GM21381 (cell line): ENCODE measurements at regions not wholly inside any gene's neighbourhood (a gene's known extent, or its start where the extent isn't known, plus 50 kb on each side); places are given as distances from the start of the nearest gene placed in this dataset.
"Not testable (repeated sequence)": the region's sequence is repeated elsewhere in the genome, so short reads cannot be mapped to it uniquely, and the experiment has no call there.

Source experiments
- ATAC-seq: cut with Tn5 transposase; IDR thresholded peaks from one replicate; pipeline ENCODE4 v1.9.1; 2021; ENCODE audit warnings: mild to moderate bottlenecking, moderate library complexity; ENCODE audit not compliant: unreplicated experiment

DNA sequence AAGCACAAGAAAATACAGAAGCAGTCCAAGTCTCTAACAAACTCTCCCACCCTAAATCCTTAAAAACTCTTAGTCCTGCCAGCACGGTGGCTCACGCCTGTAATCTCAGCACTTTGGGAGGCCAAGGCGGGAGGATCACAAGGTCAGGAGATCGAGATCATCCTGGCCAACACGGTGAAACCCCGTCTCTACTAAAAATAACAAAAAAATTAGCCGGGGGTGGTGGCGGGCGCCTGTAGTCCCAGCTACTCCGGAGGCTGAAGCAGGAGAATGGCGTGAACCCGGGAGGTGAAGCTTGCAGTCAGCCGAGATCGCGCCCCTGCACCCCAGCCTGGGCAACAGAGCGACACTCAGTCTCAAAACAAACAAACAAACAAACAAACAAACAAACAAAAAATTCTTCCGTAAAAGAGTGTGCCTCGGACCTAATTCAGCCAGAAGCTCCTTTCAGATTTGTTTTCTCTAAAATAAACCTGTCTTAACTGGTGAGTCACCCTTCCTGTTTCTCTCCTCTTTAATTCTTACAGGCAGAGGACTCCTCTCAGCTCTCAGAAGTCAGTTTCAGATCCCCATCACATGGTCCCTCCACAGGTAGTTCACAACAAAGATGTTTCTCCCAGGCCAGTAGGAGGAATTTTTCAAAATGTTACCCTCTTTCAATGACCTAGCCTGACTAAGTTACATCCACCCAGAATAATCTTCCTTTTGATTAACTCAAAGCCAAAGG, 953.2 kb downstream of the STIM2 start:
- not testable (repeated sequence) for ATAC-seq

DNA sequence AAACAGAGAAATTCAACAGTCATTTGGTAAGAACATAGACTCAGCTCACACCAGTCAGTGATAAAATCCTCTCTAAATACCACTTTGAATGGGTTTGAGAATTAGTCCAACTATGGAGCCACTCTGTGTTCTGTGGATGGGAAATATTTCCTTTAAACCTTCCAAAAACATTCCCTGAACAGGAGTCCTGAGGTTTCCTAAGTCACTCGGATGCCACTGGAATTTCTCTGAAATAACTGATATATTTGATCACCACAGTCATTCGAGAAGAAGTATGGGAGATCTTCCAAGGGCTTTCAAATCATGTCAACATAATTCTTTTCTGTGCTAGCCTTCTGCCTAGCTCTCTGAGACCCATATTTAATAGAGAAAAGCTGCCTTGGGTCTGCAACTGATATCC, 958.6 kb downstream of the STIM2 start:
- no peak for ATAC-seq

DNA sequence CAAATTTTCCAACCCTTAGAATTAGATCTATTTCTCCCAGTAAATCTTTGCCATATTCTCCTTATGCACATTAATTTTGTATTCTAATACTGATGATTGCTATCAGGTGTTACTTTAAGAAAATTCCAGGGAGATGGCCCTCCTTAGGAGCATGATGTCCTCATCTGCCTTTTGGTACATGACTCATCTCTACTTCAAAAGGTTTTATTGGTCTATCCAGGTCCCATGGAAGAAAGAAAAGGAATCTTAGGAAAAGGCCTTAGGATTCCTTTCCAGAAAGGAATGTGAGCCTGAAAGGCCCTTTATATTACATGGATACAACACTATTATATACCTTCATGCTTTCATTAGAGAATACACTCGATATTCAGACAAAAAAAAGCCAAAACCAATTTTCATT, 968.2 kb downstream of the STIM2 start:
- ATAC-seq = no peak

DNA sequence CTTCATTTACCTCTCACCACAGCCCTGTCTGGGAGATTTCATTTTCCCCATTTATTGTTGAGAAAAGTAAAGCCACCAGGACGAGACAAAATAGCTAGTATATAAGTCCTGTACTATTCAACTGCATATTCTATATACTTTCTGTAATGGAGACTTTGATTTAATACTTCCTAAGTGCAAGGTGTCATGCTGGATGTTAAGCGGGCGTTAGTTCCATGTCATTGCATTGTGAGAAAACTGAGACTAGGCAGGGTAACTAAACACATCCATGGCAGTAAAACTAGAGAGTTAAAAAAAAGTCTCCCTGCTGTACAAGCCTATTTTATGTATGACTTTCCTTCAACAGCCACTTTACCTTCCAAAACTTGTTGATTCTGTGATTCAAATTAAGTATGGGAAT, 969.6 kb downstream of the STIM2 start:
- ATAC-seq = no peak

DNA sequence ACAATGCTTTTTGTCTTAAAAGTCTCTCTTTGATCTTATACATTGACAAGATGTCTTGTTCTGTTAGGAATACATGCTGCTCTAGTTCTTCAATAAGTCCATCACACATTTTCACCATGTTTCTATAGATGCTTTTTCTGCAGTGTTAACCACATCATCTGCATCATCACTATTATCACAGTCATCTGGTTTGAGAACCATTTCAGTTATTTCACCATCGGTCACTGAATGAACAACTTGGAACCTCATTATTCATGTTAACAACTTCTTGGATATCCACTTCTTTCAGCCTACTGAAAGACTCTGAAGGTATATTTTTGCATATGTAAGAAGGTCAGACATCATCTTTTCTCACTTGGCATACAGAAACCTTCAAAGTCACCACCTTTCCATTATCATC, 975.2 kb downstream of the STIM2 start:
- ATAC-seq = no peak

DNA sequence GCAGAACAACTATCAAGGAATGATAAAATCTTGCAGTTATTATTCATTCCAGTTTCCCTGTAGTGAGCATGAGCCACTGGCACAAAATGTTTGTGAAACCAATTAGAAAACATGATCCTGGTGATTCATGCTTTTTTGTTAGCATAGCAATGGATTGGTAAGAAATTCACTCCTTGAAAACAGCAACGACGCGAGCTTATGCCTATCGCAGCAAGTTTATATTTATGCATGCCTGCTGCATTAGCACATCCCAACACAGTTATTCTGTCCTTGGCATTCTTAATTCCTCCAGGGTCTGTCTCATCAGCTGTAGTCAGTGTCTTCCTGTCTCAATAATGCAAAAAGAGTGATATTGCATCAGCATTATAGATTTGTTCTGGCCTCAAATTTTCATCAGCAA, 975.9 kb downstream of the STIM2 start:
- ATAC-seq = no peak

DNA sequence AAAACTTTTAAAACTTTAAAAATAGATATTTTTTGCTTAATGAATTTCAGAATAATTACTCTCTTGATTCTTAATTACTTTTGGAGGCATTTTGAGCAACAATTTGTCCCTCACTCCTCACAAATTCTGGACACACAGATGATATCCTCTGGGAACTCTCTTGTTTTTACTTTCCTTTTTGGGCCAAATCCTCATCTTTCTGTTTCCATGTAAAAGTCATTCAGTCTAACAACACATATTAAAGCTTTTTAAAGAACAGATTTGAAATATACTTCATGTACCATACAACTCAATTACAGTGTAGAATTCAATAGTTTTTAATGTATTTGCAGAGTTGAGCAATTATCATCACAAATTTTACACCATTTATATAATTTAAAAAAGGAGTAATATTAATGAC, 983.1 kb downstream of the STIM2 start:
- no peak for ATAC-seq

DNA sequence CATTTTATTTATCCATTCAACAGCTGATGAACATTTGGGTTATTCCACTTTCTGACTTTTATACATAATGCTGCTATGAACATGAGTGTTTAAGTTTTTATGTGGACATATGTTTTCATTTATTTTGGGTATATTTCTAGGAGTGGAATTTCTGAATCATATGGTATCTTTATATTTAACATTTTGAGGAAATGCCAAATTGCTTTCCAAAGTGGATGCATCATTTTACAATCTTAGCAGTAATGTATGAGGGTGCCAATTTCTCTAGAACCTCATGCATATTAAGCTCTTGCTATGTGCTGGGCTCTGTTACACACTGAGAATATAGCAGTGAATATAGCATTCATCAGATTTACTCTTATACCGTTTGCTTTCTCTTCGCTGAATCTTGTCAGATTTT, 983.7 kb downstream of the STIM2 start:
- ATAC-seq = no peak

DNA sequence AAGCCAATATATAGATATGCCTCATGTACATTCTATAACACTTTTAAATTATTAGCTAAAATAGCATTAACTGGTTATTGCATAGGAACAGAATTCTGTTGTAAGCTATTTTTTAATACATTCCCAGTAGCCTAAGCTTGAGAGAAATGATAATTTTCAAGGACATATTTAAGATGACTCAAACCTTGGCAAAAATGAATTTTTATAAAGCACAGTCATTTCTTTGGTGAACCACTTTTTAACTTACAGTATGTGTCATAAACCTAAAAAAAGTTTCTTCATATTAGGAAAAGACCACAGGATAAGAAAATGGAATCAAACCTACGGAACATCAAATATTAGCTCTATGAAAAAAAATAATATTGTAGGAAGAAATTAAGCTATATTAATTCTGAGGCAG, 986.3 kb downstream of the STIM2 start:
- ATAC-seq = no peak

DNA sequence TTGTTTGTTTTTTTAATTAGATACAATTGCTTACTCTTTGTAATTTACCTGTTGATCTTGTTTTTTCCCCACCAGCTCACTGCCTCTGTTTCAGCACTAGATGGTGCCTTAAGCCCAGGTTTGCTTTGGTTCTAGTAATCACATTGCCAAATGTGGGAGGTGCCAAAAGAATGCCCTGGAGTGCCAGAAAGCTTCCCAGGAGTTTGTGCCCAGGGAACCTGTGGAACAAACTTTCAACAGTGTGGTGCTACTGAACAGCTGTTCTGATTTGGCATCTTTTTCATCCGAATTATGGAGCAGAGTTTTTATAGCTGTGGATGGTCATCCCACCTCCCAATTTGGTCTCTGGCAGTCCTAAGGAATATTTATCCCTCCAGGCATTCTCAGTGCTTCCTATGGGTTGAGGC, 1000.7 kb downstream of the STIM2 start:
- ATAC-seq = no peak

DNA sequence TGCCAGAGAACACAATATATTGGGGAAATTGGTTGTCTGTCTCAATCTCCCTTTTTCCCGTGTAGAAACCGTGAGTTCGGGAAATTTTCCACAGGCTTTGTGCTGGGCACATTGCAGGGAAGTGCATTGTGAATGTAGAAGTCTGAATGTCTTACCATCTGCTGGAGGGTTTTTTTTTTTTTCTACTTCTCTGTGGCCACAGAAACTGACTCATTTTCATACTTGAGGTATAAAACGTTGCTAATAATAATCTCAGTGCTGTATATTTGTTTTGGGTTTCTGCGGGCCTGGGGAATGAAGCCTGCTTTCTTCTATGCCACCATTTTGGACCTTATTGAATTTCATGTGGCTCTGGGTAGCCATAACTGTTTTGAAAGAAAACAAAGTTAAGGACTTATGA, 1001.2 kb downstream of the STIM2 start:
- ATAC-seq = no peak

DNA sequence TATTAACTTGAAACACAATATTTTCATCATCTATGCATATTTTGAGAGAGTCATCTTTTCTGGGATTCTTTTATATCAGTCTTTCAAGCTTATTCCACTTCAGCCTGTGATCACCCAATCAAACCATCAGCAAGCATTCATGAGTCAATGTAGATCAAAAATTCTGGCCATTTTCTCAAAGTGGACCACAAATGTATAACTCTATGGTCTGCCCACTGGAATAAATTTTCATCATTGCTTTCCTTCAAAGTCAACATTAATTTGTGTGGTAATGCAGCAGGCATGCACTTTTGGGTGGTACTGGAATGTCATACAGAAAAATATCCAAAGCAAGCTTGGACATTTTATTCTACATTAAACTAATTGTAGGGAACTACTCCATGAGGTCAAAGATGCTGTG, 1013.0 kb downstream of the STIM2 start:
- ATAC-seq = no peak

DNA sequence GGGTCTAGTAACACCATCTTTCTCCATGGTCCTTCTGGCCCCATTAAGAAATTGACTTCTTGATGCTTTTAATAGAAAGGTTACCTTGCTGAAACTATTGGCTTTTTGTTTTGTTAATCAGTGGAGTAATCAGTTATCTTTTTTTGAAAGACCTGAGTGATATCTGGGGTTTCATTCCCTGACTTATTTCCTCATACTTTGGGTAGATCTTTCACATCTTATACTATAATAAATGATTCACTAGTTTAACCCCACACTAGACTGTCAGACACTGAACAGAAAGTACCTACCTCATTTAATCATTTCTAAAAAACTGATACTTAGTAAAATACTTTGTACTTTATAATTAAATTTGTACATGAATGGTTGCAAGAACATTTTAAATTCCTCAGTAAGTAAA, 1021.1 kb downstream of the STIM2 start:
- ATAC-seq = no peak

DNA sequence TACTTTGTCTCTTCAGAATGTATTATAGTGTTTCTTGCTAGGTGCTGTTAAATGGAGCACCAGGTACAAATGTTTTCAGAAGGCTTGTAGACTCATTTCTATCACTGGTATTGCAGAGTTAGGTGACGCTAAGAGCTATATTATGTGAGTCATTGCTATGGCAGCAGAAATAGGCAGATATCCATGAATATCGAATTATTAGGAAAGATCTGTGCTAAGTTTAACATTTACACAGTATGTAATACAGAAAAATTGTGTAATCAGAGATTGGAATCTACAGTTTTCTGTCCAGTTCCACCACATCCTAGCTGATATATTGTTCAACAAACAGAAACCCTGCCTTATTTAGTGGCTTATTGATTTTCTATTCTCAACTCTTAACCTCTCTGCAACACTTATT, 1025.5 kb downstream of the STIM2 start:
- no peak for ATAC-seq

DNA sequence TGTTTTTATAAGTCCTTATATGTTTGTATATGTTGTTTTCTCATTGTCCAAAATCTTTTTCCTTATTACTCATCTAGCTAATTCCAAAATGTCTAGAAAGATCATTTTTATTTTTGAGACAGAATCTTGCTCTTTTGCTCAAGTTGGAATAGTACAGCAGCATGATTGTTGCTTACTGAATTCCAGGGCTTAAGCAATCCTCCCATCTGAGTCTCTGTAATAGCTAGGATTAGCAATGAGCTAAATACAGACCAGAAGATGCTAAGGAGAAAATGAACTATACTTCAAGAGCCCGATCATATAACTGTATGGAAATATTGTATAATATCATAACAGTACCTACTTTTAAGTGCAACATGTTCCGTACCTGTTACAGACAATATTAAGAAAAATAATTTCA, 1027.0 kb downstream of the STIM2 start:
- no peak for ATAC-seq

DNA sequence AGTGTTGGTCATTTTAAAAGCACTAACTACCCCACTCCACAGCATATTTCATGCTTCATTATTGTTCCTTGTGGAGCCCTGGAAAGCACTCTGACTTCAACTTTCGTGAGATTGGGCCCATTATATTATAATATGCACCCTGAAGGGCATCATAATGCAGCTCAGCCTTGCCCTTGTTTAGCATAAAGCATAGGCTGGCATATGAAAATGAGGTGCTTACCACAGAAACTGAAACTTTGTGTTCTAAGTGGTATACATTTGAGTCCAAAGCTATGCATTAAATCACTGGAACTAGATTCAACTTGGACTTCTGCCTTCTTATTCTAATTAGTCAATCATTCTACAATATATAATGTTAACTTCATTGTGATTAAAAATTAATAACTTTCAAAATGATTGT, 1027.9 kb downstream of the STIM2 start:
- ATAC-seq = no peak

DNA sequence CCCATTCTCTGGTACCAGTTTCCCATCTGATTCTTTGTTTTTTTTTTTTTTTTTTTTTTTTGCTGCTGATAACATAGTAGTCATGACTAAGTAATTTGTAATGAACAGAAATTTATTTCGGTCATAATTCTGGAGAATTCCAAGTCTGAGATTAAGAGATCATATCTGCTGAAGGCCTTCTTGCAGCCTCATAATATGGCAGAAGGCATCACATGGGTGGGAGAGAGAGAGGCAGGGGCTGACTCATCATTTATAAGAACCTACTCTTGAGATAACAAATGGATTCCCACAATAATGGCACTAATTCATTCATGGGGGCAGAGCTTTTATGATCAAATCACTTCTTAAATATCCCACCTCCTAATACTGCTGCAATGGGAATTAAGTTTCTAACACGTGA, 1034.3 kb downstream of the STIM2 start:
- no peak for ATAC-seq

DNA sequence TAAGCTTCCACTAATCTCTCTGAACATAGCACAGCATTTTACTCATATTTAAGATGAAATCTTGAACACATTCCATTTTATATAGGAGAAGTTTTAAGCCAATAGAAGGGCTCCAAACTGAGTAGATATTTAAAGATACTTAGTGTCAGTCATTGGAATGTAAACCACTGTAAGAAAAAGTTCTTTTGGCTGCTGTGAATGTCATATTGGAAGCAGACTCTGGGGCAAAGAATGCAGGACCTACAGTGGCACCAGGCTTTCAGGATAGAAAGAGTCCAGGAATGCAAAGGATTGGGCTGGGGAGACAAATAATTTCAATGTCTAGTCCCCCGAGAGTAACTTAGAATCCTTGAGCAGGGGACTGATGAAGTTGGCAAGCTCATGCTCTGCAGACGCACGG, 1047.7 kb downstream of the STIM2 start:
- ATAC-seq = no peak

DNA sequence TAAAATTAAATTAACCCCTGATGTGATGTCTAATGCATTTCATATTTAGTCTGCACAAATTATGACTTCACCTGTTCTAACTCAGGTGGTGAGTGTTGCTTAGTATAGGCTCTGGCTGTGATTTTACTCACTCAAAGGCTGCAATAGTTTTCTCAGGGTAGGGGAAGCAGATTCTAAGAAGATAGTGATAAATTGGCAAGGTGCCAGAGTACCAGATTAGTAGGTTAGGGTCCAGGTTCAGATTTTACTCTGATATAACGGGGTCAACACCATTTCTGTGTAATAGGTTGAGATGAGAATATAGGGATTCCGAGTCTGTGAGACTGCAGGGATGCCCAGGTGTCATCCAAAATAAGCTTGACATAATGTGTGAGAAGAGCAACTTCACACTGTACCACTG, 1049.6 kb downstream of the STIM2 start:
- no peak for ATAC-seq

DNA sequence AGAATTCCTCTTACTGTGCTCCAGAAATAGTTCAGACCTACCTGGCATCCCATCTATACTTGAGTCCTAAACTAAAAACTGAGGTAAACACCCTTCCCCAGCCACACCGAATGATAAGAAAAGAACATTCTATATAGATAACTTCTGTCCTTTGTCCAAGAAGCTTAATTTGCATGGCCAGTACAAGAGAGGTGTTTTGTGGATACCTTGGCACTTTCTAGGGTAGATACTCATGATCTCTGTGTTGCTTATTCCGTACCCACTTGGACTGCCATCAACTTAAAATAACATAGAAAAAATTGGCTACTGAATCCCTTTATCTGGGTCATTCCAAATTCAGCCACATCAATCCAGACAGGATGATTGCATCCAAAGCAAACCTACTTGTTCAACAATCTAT, 1050.4 kb downstream of the STIM2 start:
- ATAC-seq = no peak

DNA sequence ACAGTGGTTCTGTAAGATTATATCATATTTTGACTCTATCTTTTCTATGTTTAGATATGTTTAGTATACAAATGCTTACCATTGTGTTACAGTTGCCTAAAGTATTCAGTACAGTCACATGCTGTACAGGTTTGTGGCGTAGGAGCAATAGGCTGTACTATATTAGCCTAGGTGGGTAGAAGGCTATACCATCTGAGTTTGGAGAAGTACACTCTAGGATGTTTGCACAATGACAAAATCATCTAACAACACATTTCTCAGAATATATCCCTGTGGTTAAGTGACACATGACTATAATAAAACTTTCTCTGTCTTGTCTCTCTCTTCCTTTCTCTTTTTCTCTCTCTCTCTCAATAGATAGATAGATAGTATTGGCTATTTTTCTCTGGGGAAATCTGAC, 1053.1 kb downstream of the STIM2 start:
- no peak for ATAC-seq

DNA sequence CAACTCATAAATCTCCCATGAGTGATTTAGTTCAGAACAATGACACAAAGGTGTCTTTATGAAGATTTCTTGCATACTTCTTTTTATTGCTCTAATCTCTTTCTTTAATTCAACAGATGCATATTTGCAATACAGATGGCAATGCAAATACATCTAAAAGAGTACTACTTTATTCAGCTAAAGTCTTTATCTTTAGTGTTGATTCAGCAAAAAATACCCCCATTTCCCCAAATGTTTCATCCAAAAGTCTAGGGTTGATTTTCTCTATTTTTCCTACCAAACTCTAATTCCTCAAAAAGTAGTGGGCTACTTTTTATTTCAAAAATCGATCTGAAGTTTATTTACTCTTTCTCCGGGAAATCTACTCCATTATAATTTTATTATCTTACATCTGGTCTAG, 1055.2 kb downstream of the STIM2 start:
- no peak for ATAC-seq

DNA sequence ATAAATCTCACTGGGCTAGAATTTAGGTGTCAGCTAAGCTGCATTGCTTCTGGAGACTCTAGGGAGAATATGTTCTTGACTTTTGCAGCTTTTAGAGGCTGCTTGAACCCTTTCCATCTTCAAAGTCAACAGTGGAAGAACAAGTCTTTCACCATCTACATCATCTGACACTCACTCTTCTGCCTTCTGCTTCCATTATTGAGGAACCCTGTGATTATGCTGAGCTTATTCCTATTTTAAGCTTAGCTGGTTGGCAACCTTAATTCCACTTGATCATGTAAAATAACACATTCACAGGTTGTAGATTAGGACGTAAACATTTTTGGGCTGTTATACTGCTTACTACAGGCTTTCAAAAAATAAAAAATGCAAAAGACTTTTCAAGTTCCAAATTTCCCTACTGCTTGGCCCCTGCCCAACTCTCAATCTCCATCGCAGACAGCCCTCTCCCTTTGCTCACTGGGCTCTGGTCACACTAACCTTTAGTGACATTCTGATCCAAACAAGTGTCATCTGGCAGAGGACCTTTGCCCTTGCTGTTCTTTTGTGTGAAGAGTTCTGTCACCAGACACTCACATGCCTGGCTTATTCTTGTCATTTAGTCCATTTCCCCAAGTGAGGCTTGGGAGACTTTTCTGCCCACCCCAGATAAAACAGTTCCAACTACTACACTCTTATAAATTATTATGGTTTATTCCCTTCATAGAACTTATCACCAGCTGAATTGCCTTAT, 1056.0 kb downstream of the STIM2 start:
- ATAC-seq = no peak
